ENCODE measurements at regions not wholly inside any gene's neighbourhood (a gene's known extent, or its start where the extent isn't known, plus 50 kb on each side); places are given as distances from the start of the nearest gene placed in this dataset.

DNA sequence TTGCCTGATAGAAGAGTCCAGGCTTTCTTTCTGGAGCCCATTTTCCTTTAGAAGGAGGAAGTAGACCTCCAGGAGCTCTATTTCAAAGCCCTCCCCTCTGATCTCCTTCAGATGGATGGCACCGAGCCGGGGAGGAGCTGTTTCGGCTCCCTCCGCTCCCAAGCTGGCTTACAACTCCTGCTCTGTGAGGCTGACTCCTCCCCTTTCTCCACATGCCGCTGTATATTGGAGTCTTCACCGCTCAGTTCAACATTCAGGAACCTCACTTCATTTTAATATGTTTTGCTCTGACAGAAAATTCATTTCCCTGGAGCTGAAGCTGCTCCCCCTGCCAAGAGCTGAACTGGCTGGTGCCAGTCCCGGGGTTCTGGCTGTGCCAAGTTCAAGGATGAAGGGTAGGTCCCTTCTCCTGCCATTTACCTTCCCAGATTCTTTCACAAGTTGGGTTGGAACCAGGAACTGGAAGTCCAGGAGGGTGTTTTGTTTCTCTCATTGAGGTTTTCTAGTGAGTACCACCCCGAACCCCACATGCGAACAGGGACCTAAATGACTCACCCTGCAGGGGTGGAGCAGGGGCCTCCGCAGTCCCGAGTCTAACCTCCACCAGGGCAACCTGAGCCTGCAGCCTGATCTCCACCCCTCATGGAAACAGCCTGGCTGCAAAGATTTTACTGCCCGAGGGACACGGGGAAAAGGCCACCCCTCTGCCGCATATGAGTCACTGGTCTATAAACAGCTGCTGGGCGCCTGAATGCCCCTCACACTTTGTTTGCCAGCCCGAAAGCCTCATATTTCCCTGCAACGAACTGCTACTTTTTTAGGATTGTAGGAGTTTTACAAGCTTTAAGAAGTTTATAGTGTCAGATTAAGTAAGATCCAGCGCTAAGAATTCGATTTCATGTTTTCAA lies 68.6 kb upstream of the FOXA2 start:
- H3K4me3 ChIP-seq (ENCODE audit: low read length): no peak overlapping the region
- H4K20me1 ChIP-seq (ENCODE audit: insufficient read depth): no peaks in the 10 kb centered on the region
- no peaks in the 10 kb centered on the region for H3K36me3 ChIP-seq (ENCODE audit: insufficient read depth, low read length)
- H3K4me2 ChIP-seq (ENCODE audit: low read length): no peak overlapping the region
- no peaks in the 10 kb centered on the region for H3F3A ChIP-seq (ENCODE audit: insufficient read depth, low read length, poor library complexity, severe bottlenecking)
- TF ChIP-seq, protein P1, sequence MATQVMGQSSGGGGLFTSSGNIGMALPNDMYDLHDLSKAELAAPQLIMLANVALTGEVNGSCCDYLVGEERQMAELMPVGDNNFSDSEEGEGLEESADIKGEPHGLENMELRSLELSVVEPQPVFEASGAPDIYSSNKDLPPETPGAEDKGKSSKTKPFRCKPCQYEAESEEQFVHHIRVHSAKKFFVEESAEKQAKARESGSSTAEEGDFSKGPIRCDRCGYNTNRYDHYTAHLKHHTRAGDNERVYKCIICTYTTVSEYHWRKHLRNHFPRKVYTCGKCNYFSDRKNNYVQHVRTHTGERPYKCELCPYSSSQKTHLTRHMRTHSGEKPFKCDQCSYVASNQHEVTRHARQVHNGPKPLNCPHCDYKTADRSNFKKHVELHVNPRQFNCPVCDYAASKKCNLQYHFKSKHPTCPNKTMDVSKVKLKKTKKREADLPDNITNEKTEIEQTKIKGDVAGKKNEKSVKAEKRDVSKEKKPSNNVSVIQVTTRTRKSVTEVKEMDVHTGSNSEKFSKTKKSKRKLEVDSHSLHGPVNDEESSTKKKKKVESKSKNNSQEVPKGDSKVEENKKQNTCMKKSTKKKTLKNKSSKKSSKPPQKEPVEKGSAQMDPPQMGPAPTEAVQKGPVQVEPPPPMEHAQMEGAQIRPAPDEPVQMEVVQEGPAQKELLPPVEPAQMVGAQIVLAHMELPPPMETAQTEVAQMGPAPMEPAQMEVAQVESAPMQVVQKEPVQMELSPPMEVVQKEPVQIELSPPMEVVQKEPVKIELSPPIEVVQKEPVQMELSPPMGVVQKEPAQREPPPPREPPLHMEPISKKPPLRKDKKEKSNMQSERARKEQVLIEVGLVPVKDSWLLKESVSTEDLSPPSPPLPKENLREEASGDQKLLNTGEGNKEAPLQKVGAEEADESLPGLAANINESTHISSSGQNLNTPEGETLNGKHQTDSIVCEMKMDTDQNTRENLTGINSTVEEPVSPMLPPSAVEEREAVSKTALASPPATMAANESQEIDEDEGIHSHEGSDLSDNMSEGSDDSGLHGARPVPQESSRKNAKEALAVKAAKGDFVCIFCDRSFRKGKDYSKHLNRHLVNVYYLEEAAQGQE (IDR thresholded peaks at IDR 0.05; ENCODE audit: borderline replicate concordance): no peak
- TF ChIP-seq RAD21 (conservative IDR thresholded peaks at IDR 0.05) (no peak), POLR2AphosphoS5 (IDR thresholded peaks at IDR 0.05) (no peak), EP300 (conservative IDR thresholded peaks at IDR 0.05; ENCODE audit: poor library complexity, severe bottlenecking) (no peak), SMC3 (conservative IDR thresholded peaks at IDR 0.05; ENCODE audit: poor library complexity) (no peak), EZH2 (IDR thresholded peaks at IDR 0.05; ENCODE audit: borderline replicate concordance, insufficient read depth, low read length, poor library complexity, severe bottlenecking) (no peak)
- TF ChIP-seq, protein P2, sequence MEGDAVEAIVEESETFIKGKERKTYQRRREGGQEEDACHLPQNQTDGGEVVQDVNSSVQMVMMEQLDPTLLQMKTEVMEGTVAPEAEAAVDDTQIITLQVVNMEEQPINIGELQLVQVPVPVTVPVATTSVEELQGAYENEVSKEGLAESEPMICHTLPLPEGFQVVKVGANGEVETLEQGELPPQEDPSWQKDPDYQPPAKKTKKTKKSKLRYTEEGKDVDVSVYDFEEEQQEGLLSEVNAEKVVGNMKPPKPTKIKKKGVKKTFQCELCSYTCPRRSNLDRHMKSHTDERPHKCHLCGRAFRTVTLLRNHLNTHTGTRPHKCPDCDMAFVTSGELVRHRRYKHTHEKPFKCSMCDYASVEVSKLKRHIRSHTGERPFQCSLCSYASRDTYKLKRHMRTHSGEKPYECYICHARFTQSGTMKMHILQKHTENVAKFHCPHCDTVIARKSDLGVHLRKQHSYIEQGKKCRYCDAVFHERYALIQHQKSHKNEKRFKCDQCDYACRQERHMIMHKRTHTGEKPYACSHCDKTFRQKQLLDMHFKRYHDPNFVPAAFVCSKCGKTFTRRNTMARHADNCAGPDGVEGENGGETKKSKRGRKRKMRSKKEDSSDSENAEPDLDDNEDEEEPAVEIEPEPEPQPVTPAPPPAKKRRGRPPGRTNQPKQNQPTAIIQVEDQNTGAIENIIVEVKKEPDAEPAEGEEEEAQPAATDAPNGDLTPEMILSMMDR (IDR thresholded peaks at IDR 0.05; ENCODE audit: poor library complexity, severe bottlenecking): no peak
- no peaks in the 10 kb centered on the region for H3K79me2 ChIP-seq (replicated peaks; ENCODE audit: insufficient read depth, low read length)
- no peak overlapping the region for H3K9ac ChIP-seq (ENCODE audit: low read length)
- no peak overlapping the region for H2AFZ ChIP-seq (ENCODE audit: low read depth, low read length)
- H3K27ac ChIP-seq (ENCODE audit: low read length): no peak overlapping the region
- H3K9me3 ChIP-seq (ENCODE audit: low read length): no peaks in the 10 kb centered on the region
- no peaks in the 10 kb centered on the region for H3K9me2 ChIP-seq (ENCODE audit: insufficient read depth, low read length)
- no peaks in the 10 kb centered on the region for H3K27me3 ChIP-seq (ENCODE audit: insufficient read depth, low read depth, low read length)

DNA sequence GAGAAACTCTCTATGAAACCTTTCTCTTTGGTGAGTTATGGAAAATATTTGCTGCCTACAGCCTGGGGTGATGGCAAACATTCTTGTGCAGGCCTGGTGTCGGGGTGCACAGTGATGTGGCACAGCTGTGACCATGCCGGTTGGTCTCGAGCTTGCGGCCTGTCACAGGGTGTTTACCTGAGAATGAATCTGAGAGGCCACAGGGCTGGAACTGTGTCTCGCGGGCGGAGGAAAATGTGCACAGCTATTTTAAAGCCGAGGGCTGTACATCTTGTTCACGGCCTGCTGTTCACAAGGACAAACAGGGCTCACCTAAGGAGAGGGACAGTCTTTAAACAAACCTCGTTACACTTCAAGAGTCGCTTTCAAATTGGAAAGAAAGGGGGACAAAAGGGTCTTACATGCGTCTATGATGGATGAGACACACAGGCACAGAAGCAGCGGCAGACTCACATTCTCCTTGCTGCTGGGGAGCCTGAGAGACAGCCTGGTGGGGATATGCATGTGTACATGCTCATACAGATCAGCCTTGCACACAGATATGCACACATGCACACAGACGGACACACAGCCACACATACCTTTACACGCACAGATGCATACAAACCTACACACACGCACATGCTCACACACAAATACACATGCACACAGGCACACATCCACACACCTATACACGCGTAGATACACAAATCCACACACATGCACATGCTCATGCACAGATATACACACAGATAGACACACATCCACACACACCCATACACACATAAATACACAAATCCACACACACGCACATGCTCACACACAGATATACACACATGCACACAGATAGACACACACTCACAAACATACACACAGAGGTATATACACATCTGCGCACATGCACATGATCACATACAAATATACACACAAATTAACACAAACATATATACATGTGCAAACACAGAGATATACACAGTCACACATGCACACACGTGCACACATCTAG lies 69.6 kb upstream of the FOXA2 start:
- Histone ChIP-seq H3K9me2 (ENCODE audit: insufficient read depth, low read length) (no peaks in the 10 kb centered on the region), H3K4me2 (ENCODE audit: low read length) (no peak overlapping the region), H2AFZ (ENCODE audit: low read depth, low read length) (no peak overlapping the region), H3K9ac (ENCODE audit: low read length) (no peak overlapping the region), H3F3A (ENCODE audit: insufficient read depth, low read length, poor library complexity, severe bottlenecking) (no peaks in the 10 kb centered on the region), H3K27me3 (ENCODE audit: insufficient read depth, low read depth, low read length) (no peaks in the 10 kb centered on the region), H3K36me3 (ENCODE audit: insufficient read depth, low read length) (no peaks in the 10 kb centered on the region), H3K27ac (ENCODE audit: low read length) (no peak overlapping the region), H4K20me1 (ENCODE audit: insufficient read depth) (no peaks in the 10 kb centered on the region), H3K9me3 (ENCODE audit: low read length) (no peaks in the 10 kb centered on the region), H3K79me2 (replicated peaks; ENCODE audit: insufficient read depth, low read length) (no peaks in the 10 kb centered on the region), H3K4me3 (ENCODE audit: low read length) (no peak overlapping the region)
- TF ChIP-seq POLR2AphosphoS5 (IDR thresholded peaks at IDR 0.05) (no peak), SMC3 (conservative IDR thresholded peaks at IDR 0.05; ENCODE audit: poor library complexity) (no peak), EP300 (conservative IDR thresholded peaks at IDR 0.05; ENCODE audit: poor library complexity, severe bottlenecking) (no peak), RAD21 (conservative IDR thresholded peaks at IDR 0.05) (no peak), TAF1 (IDR thresholded peaks at IDR 0.05; ENCODE audit: low read depth) (no peak), EZH2 (IDR thresholded peaks at IDR 0.05; ENCODE audit: borderline replicate concordance, insufficient read depth, low read length, poor library complexity, severe bottlenecking) (no peak), MXI1 (conservative IDR thresholded peaks at IDR 0.05; ENCODE audit: poor library complexity, severe bottlenecking) (no peak)
- TF ChIP-seq, protein P2 (IDR thresholded peaks at IDR 0.05; ENCODE audit: poor library complexity, severe bottlenecking): no peak
- TF ChIP-seq, protein P1 (IDR thresholded peaks at IDR 0.05; ENCODE audit: borderline replicate concordance): no peak

Data from neural cell (in vitro differentiated cells).